ENCODE measurements at regions not wholly inside any gene's neighbourhood (a gene's known extent, or its start where the extent isn't known, plus 50 kb on each side); places are given as distances from the start of the nearest gene placed in this dataset.
"Not testable (repeated sequence)": the region's sequence is repeated elsewhere in the genome, so short reads cannot be mapped to it uniquely, and the experiment has no call there.

GRCh38 chr2:20499387-20499786, 52.5 kb downstream of the RHOB start:
- Mint-ChIP-seq H3K27ac (no peak overlapping the region), H3K4me3 (no peak overlapping the region), H3K27me3 (no peaks in the 10 kb centered on the region), H3K9me3 (no peaks in the 10 kb centered on the region), H3K4me1 (peaks cover 2% of the 10 kb centered on the region), H3K36me3 (ENCODE audit: low read depth) (no peaks in the 10 kb centered on the region)
- ChIA-PET POLR2A (no interaction called here), CTCF (no interaction called here)
- DNase-seq = no peak

DNA sequence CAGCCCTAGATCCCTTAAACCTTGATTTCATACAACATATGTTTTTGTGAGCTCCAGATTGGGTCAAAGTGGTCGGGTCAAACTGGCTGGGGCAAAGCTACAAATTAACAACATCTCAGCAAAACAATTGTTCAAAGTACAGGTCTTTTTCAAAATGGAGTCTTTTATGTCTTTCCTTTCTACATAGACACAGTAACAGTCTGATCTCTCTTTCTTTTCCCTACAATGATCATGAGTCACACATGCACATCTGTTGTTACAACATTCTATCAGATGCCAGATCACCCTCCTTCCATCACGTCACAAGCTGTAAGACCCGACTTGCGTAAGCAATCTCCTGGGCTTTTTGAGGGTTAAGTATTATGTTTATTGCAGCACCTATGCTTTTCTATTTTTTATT, 55.1 kb downstream of the RHOB start:
- no peak overlapping the region for H3K4me3 Mint-ChIP-seq
- peaks cover 2% of the 10 kb centered on the region for H3K27me3 Mint-ChIP-seq
- DNase-seq = no peak
- H3K36me3 Mint-ChIP-seq (ENCODE audit: low read depth) = no peaks in the 10 kb centered on the region
- ChIA-PET POLR2A (no interaction called here), CTCF (no interaction called here)
- H3K9me3 Mint-ChIP-seq = no peaks in the 10 kb centered on the region
- H3K4me1 Mint-ChIP-seq = no peaks in the 10 kb centered on the region
- no peak overlapping the region for H3K27ac Mint-ChIP-seq

DNA sequence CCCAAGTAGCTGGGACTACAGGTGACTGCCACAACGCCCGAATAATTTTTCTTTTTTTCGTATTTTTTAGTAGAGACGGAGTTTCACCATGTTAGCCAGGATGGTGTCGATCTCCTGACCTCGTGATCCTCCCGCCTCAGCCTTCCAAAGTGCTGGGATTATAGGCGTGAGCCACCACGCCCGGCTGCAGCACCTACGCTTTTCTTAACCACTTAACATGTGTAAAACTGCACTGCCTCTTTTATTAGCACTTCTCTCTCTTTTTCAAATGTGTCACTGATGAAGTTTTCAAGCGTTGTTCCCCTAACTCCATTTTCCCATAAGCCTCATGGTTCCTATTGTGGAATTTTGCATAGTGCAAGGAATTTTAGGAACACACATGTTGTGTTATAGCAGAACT, 55.6 kb downstream of the RHOB start:
- CTCF ChIA-PET; H3K4me3 Mint-ChIP-seq; POLR2A ChIA-PET; H3K9me3 Mint-ChIP-seq; H3K27me3 Mint-ChIP-seq; H3K36me3 Mint-ChIP-seq (ENCODE audit: low read depth); H3K27ac Mint-ChIP-seq; DNase-seq; H3K4me1 Mint-ChIP-seq: not testable (repeated sequence)

DNA sequence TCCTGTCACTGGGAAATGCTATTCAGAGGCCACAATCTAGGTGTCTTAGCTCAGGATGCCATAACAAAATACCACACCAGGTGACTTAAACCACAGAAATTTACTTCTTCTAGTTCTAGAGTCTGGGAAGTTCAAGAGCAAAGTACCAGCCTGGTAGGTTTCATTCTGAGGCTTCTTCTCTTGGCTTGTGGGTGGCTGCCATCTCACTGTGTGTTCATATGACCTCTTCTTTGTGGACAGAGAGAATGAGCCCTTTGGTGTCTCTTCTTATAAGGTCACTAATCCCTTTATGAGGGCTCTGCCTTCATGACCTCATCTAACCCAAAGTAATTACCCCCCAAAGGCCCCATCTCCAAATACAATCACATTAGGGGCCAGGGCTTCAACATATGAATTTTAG, 57.3 kb downstream of the RHOB start:
- ChIA-PET POLR2A (no interaction called here), CTCF (no interaction called here)
- Mint-ChIP-seq H3K36me3 (ENCODE audit: low read depth) (no peaks in the 10 kb centered on the region), H3K9me3 (no peaks in the 10 kb centered on the region), H3K4me3 (no peak overlapping the region), H3K4me1 (no peaks in the 10 kb centered on the region), H3K27me3 (peaks cover 2% of the 10 kb centered on the region), H3K27ac (no peak overlapping the region)
- no peak for DNase-seq

DNA sequence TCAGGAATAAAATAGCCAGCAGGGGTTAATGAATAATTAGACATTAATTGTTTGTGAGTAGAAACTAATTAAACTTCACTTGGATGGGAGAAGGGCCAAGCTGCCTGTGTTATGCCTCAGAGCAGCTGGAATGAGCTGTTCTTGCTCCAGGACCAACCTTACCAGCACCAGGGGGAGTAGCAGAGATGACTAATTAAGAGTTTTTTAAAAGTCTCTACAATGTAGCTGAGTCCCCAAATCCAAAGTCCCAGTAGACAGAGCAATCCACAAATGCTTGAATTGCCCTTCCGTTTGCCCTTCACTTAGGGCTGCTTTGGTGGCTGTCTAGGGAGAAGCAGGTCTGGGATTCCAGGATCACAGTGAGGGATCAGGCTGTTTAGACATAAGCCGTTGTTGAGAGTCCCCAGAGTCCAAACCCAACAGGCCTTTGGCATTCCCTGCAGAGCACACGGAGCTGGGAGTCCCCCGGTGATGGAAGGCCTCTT, 59.4 kb downstream of the RHOB start:
- no peak overlapping the region for H3K27ac Mint-ChIP-seq
- H3K9me3 Mint-ChIP-seq = no peaks in the 10 kb centered on the region
- peaks cover 2% of the 10 kb centered on the region for H3K27me3 Mint-ChIP-seq
- ChIA-PET CTCF (interaction anchor here (1.4 kb wide), 1 partner anchor 10 kb away, joined by 4 read pairs; no protein-coding TSS in a partner anchor), POLR2A (no interaction called here)
- H3K4me1 Mint-ChIP-seq = no peaks in the 10 kb centered on the region
- no peak for DNase-seq
- no peaks in the 10 kb centered on the region for H3K36me3 Mint-ChIP-seq (ENCODE audit: low read depth)
- H3K4me3 Mint-ChIP-seq = no peak overlapping the region

GRCh38 chr2:20507166-20507692, 60.4 kb downstream of the RHOB start:
- DNase-seq = no peak
- no peak overlapping the region for H3K27ac Mint-ChIP-seq
- H3K4me3 Mint-ChIP-seq = no peak overlapping the region
- POLR2A ChIA-PET = no interaction called here
- CTCF ChIA-PET = interaction anchor here (1.2 kb wide), 1 partner anchor 85 kb away, joined by 3 read pairs; no protein-coding TSS in a partner anchor
- no peaks in the 10 kb centered on the region for H3K4me1 Mint-ChIP-seq
- H3K27me3 Mint-ChIP-seq = peaks cover 2% of the 10 kb centered on the region
- no peaks in the 10 kb centered on the region for H3K9me3 Mint-ChIP-seq
- H3K36me3 Mint-ChIP-seq (ENCODE audit: low read depth) = no peaks in the 10 kb centered on the region

GRCh38 chr2:20507711-20508110, 60.8 kb downstream of the RHOB start:
- ChIA-PET POLR2A (no interaction called here), CTCF (interaction anchor here (0.9 to 1.2 kb wide), 2 partner anchors 61 to 84 kb away, joined by 3 to 4 read pairs; partner anchors contain the start of gene RHOB)
- DNase-seq = no peak
- Mint-ChIP-seq H3K36me3 (ENCODE audit: low read depth) (no peaks in the 10 kb centered on the region), H3K27me3 (peaks cover 2% of the 10 kb centered on the region), H3K9me3 (no peaks in the 10 kb centered on the region), H3K27ac (no peak overlapping the region), H3K4me1 (no peaks in the 10 kb centered on the region), H3K4me3 (no peak overlapping the region)

- Mint-ChIP-seq H3K27ac (no peak overlapping the region), H3K36me3 (ENCODE audit: low read depth) (no peaks in the 10 kb centered on the region), H3K9me3 (no peaks in the 10 kb centered on the region), H3K4me1 (no peaks in the 10 kb centered on the region), H3K27me3 (peaks cover 4% of the 10 kb centered on the region), H3K4me3 (no peak overlapping the region)
- DNase-seq = no peak
- CTCF ChIA-PET = no interaction called here
- POLR2A ChIA-PET = no interaction called here
Observed at GRCh38 chr2:20509301-20509769, 62.5 kb downstream of the RHOB start.

DNA sequence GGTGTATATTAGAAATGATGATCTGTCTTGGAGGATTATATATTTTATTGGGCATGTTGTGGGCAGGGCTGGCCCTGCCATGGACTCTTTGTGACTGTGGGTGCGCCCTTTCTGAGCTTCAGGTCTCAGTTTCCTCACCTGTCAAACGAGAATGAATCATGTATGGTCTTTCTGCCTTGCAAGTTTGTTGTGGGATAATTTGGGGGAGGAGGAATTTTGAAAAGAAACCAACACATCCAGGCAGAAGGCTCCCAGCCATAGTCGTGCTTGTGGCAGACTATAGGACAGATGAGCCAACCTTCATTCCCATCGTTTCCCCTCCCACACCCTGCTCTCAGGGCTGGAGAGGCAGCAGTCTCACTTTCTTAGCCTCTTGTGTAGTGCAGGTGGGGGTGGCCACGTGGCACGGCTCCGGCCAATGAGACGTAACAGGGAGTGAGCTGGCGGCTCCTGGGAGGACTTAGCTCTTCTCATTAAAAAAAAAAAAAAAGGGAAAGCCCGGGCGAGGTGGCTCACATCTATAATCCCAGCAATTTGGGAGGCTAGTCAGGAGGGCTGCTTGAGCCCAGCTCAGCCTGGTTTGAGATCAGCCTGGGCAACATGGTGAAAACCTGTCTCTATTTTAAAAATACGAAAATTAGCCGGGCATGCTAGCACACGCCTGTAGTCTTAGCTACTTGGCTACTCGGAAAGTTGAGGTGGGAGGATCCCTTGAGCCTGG, 63.1 kb downstream of the RHOB start:
- no peak for DNase-seq
- CTCF ChIA-PET = no interaction called here
- peaks cover under 1% of the 10 kb centered on the region for H3K9me3 Mint-ChIP-seq
- peaks cover 4% of the 10 kb centered on the region for H3K27me3 Mint-ChIP-seq
- POLR2A ChIA-PET = no interaction called here
- no peaks in the 10 kb centered on the region for H3K4me1 Mint-ChIP-seq
- no peaks in the 10 kb centered on the region for H3K36me3 Mint-ChIP-seq (ENCODE audit: low read depth)
- H3K27ac Mint-ChIP-seq = no peak overlapping the region
- H3K4me3 Mint-ChIP-seq = no peak overlapping the region

DNA sequence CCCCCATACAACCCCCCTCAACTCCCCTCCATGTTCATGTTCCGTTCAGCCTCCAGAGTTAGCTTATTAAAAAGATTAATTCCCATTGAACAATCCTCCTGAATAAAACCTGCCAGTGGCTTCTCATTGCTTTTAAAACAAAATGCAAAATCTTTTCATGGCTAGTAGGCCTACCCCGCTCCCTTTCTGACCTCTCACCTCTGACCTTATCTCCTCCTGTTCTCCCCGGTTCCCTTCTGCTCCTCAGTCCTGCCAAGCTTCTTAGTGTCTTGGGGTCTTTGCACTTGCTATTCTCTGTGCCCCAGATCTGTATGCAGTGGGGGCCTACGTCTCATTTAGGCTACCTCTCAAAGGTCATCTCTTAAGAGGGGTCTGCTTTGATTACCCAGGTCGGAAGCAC, 64.3 kb downstream of the RHOB start:
- H3K9me3 Mint-ChIP-seq = peaks cover 3% of the 10 kb centered on the region
- CTCF ChIA-PET = no interaction called here
- H3K36me3 Mint-ChIP-seq (ENCODE audit: low read depth) = no peaks in the 10 kb centered on the region
- peaks cover 4% of the 10 kb centered on the region for H3K27me3 Mint-ChIP-seq
- H3K4me3 Mint-ChIP-seq = no peak overlapping the region
- H3K4me1 Mint-ChIP-seq = no peaks in the 10 kb centered on the region
- POLR2A ChIA-PET = no interaction called here
- DNase-seq = no peak
- no peak overlapping the region for H3K27ac Mint-ChIP-seq

GRCh38 chr2:20512061-20512605, 65.3 kb downstream of the RHOB start:
- no peak for DNase-seq
- Mint-ChIP-seq H3K4me1 (peaks cover 4% of the 10 kb centered on the region), H3K36me3 (ENCODE audit: low read depth) (no peaks in the 10 kb centered on the region), H3K27ac (no peak overlapping the region), H3K4me3 (no peak overlapping the region), H3K9me3 (peaks cover 3% of the 10 kb centered on the region), H3K27me3 (peaks cover 2% of the 10 kb centered on the region)
- POLR2A ChIA-PET = no interaction called here
- CTCF ChIA-PET = no interaction called here

DNA sequence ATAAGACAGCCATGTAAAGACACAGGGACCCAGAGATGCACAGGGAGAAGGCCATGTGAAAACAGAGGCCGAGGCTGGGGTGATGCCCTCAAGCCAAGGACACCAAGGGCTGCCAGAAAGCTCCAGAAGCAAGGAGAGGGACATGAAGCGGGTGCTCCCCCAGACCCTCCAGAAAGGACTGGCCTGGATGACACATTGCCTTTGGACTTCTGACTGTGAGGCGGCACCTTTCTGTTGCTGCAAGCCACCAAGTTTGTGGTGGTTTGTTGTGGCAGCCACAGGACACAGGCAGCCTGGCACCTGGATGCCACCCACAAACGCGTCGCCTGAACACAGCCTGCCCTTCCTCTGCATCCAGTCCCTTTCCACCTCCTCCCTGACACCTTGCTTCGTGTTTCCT, 67.1 kb downstream of the RHOB start:
- Mint-ChIP-seq H3K4me1 (peaks cover 4% of the 10 kb centered on the region), H3K4me3 (no peak overlapping the region), H3K36me3 (ENCODE audit: low read depth) (no peaks in the 10 kb centered on the region), H3K9me3 (peaks cover 3% of the 10 kb centered on the region), H3K27me3 (peaks cover 2% of the 10 kb centered on the region), H3K27ac (no peak overlapping the region)
- DNase-seq = no peak
- POLR2A ChIA-PET = no interaction called here
- CTCF ChIA-PET = interaction anchor here (0.6 kb wide), 1 partner anchor 141 kb away, joined by 3 read pairs; no protein-coding TSS in a partner anchor

- Mint-ChIP-seq H3K36me3 (ENCODE audit: low read depth) (no peaks in the 10 kb centered on the region), H3K4me1 (peaks cover 4% of the 10 kb centered on the region), H3K9me3 (peaks cover 3% of the 10 kb centered on the region), H3K4me3 (no peak overlapping the region), H3K27ac (no peak overlapping the region), H3K27me3 (peaks cover 2% of the 10 kb centered on the region)
- DNase-seq = no peak
- CTCF ChIA-PET = no interaction called here
- POLR2A ChIA-PET = no interaction called here
Observed at GRCh38 chr2:20514596-20515269, 67.9 kb downstream of the RHOB start.

Measured in activated CD4-positive, alpha-beta T cell treated with anti-CD3 and anti-CD28 coated beads, Interleukin-2, amount 10 ng/mL, durations not matched to agents 7 days and 5 days (primary cell).